Upper lobe of left lung (tissue), 4 donors: ENCODE measurements at regions not wholly inside any gene's neighbourhood (a gene's known extent, or its start where the extent isn't known, plus 50 kb on each side); places are given as distances from the start of the nearest gene placed in this dataset.

Experiments
- EP300 ChIP-seq, 4 donors: sonication (generic); formaldehyde crosslinking; IDR thresholded peaks; one replicate each; pipeline ENCODE4 v1.5.1; 2017; ENCODE audit warnings: antibody characterized with exemption in 4 of 4, control low read depth in 2 of 4
- TF ChIP-seq, protein P1 (sequence below), 6 experiments: fragments of 450-650 bp in 4 of 6; fragments of 200-600 bp in 2 of 6; sonication (generic) in 2 of 6; IDR thresholded peaks; one replicate each; pipeline ENCODE4 v1.5.1; 2016 to 2019; ENCODE audit warnings: antibody characterized with exemption in 6 of 6

DNA sequence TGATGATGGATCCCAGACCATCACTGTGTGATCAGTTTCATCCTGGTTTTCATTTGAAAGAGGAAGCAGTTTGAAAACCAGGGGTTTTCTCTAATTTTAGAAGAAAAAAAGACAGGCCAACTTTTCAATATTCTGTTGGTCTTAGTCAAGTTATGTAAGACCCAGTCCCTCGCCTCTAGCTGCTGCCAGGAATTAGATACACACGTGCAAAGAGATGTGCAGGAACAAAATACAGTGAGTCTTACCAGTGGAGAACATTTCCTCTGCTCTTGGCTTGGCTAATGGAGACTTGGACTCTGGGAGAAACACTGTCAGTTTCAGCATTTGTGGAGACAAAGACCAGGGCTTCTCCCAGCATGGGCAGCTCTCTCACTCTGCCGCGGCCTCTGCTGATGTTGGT, 214.9 kb upstream of the C2CD4B start:
- TF ChIP-seq, protein P1, sequence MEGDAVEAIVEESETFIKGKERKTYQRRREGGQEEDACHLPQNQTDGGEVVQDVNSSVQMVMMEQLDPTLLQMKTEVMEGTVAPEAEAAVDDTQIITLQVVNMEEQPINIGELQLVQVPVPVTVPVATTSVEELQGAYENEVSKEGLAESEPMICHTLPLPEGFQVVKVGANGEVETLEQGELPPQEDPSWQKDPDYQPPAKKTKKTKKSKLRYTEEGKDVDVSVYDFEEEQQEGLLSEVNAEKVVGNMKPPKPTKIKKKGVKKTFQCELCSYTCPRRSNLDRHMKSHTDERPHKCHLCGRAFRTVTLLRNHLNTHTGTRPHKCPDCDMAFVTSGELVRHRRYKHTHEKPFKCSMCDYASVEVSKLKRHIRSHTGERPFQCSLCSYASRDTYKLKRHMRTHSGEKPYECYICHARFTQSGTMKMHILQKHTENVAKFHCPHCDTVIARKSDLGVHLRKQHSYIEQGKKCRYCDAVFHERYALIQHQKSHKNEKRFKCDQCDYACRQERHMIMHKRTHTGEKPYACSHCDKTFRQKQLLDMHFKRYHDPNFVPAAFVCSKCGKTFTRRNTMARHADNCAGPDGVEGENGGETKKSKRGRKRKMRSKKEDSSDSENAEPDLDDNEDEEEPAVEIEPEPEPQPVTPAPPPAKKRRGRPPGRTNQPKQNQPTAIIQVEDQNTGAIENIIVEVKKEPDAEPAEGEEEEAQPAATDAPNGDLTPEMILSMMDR (IDR thresholded peaks at IDR 0.05) = no peak
- TF ChIP-seq EP300 (IDR thresholded peaks at IDR 0.05) = no peak
